Neural crest cell (in vitro differentiated cells): ENCODE measurements at regions not wholly inside any gene's neighbourhood (a gene's known extent, or its start where the extent isn't known, plus 50 kb on each side); places are given as distances from the start of the nearest gene placed in this dataset.
"Not testable (repeated sequence)": the region's sequence is repeated elsewhere in the genome, so short reads cannot be mapped to it uniquely, and the experiment has no call there.

Source experiments
- DNase-seq: peaks from one replicate; pipeline ENCODE4 v3.0.0; 2021; ENCODE audit warnings: low read depth, mixed read lengths, low spot score
- H3K27ac Mint-ChIP-seq: one replicate; pipeline ENCODE4 v1.8.0; 2021; ENCODE audit warnings: mild to moderate bottlenecking, mixed read lengths; ENCODE audit not compliant: unreplicated experiment
- H3K27me3 Mint-ChIP-seq: 2 replicates; pipeline ENCODE4 v1.8.0; 2021; ENCODE audit warnings: low read depth, mild to moderate bottlenecking, mixed read lengths
- H3K36me3 Mint-ChIP-seq: 2 replicates; pipeline ENCODE4 v1.8.0; 2021; ENCODE audit warnings: low read depth, mild to moderate bottlenecking, mixed read lengths
- H3K4me1 Mint-ChIP-seq: 2 replicates; pipeline ENCODE4 v1.8.0; 2021; ENCODE audit warnings: mixed read lengths
- H3K4me3 Mint-ChIP-seq: one replicate; pipeline ENCODE4 v1.8.0; 2021; ENCODE audit warnings: mild to moderate bottlenecking, mixed read lengths
- H3K9me3 Mint-ChIP-seq: 2 replicates; pipeline ENCODE4 v1.8.0; 2021; ENCODE audit warnings: mixed read lengths
- TF ChIP-seq, protein P1 (sequence below): fragments of 200-600 bp; sonication (generic); conservative IDR thresholded peaks from 2 replicates; pipeline ENCODE4 v1.5.0; 2021; ENCODE audit warnings: antibody characterized with exemption, mild to moderate bottlenecking

DNA sequence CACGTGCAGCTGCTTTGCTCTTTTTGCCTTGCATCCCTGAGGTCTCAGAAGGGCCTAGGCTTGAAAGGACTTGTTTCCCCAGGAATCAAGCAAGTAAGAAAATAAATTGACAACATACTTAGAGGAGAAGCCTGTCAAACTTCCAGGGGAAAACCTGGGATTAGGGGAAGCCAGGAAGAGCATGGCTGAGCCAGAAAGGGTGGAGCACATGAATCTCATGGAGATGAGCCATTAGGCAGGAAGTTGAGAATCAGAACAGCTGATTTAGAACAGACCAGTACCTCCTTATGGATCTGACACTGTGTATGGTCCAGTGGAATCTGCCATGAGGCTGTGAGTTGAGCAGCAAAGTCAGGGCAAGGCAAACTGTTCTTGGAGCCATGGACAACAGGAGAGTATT lies 511.0 kb downstream of the RPIA start:
- not testable (repeated sequence) for H3K4me1 Mint-ChIP-seq, H3K36me3 Mint-ChIP-seq, H3K4me3 Mint-ChIP-seq, H3K27ac Mint-ChIP-seq, H3K9me3 Mint-ChIP-seq, H3K27me3 Mint-ChIP-seq, DNase-seq

DNA sequence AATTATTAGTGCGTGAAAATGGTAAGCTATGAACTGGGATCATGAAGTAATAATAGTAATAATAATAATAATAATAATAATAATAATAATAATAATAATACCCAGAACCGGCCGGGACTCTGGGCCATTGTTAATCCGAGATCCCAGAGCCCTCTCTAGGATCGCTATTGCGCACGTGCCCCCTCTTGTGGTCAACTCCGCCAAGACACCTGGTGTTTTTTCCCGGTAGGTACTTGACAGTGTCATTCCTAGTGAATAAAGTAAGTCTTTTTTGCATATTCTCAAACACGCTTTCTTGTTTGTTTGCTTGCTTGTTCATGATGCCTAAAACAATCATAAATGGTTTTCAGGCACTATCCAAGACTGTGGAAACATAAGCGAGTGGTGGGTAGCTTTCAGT lies 513.7 kb downstream of the RPIA start:
- TF ChIP-seq, protein P1, sequence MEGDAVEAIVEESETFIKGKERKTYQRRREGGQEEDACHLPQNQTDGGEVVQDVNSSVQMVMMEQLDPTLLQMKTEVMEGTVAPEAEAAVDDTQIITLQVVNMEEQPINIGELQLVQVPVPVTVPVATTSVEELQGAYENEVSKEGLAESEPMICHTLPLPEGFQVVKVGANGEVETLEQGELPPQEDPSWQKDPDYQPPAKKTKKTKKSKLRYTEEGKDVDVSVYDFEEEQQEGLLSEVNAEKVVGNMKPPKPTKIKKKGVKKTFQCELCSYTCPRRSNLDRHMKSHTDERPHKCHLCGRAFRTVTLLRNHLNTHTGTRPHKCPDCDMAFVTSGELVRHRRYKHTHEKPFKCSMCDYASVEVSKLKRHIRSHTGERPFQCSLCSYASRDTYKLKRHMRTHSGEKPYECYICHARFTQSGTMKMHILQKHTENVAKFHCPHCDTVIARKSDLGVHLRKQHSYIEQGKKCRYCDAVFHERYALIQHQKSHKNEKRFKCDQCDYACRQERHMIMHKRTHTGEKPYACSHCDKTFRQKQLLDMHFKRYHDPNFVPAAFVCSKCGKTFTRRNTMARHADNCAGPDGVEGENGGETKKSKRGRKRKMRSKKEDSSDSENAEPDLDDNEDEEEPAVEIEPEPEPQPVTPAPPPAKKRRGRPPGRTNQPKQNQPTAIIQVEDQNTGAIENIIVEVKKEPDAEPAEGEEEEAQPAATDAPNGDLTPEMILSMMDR, result peak; percentile 19
- not testable (repeated sequence) for H3K36me3 Mint-ChIP-seq, H3K4me1 Mint-ChIP-seq, H3K27me3 Mint-ChIP-seq, H3K4me3 Mint-ChIP-seq, H3K27ac Mint-ChIP-seq, H3K9me3 Mint-ChIP-seq, DNase-seq

DNA sequence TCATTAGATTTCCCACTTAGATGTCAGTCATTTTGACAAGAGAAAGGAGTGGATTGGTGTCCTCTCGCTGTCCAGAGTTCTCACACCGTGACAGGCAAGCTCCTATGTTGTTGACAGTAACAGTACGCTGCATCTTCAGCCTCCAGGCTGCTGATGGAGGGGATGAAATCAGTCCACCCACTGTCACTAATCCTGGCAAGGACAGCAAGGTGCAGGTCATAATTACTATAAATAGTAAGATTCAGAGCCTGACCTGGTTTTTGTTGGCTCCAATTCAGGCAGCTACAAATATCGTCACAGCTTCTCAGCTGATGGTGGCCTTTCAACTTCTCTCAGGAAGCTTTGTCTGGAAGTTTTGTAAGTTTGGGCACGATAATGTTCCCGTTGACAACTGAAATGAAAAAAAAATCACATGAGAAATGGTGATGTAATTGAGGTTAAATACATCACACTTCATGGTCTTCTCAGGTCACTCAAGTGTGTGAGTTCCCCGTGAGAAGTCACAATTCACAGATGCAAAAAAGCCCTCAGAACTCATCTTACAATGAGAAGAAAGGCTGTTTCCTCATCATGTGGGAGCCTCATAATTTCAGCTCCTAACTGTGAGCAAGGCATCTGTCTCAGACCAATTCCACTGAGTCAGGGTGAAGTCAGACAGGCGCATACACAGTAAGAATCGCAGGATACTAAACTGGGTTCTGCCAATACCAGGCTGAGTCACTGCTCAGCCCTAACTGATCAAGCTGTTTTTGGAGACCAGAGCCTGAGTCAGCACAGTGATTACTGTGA lies 516.9 kb downstream of the RPIA start:
- DNase-seq, H3K4me3 Mint-ChIP-seq, H3K4me1 Mint-ChIP-seq, H3K36me3 Mint-ChIP-seq, H3K27ac Mint-ChIP-seq, H3K27me3 Mint-ChIP-seq, H3K9me3 Mint-ChIP-seq: not testable (repeated sequence)

DNA sequence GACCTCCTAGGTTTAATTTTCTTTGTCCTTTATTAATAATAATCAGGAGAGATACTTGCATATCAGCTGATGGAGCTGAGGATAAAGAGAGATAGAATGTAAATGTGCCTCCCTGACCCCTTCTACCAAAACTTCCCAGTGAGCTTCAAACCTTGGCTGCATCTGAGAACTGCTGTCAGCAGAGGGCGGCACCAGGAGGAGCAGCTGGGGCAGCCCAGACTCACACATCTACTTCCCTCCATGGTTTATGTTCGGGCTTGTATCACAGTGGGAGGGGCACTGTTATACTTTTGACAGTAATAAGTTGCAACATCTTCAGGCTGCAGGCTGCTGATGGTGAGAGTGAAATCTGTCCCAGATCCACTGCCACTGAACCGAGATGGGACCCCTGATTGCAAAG lies 521.7 kb downstream of the RPIA start:
- H3K4me1 Mint-ChIP-seq, H3K27ac Mint-ChIP-seq, H3K27me3 Mint-ChIP-seq, H3K36me3 Mint-ChIP-seq, H3K9me3 Mint-ChIP-seq, DNase-seq, H3K4me3 Mint-ChIP-seq: not testable (repeated sequence)

DNA sequence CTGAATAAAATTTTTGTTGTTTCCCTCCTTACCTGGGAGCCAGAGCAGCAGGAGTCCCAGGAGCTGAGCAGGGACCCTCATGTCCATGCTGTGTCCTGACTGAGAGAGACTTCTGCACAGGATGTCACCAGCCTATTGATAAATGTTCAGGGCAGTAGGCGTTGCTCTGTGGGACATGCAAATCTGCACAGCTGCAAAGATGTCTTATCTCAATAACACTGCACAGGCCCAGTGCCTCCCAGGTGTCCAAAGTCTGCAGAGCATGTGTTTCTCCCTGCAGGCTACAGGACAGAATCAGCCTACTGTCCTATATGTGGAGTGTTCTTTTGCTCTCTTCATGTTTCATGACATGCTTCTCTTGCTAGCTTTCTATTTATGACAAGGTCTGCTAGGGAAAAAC lies 522.3 kb downstream of the RPIA start:
- not testable (repeated sequence) for H3K36me3 Mint-ChIP-seq, H3K27ac Mint-ChIP-seq, DNase-seq, H3K4me3 Mint-ChIP-seq, H3K4me1 Mint-ChIP-seq, H3K9me3 Mint-ChIP-seq, H3K27me3 Mint-ChIP-seq

DNA sequence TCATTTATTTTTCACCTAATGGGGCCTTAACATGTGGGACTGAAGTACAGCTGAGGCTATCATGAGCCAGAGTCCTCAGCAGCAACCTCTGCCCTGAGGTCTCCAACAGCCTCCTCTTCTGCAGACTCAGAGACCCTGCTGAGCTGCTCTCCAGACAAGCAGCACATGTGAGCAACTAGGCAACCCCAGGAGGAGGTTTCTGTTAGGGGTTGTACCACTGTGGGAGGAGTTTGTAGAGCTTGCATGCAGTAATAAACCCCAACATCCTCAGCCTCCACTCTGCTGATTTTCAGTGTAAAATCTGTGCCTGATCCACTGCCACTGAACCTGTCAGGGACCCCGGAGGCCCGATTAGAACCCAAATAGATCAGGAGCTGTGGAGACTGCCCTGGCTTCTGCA lies 530.0 kb downstream of the RPIA start:
- not testable (repeated sequence) for H3K27me3 Mint-ChIP-seq, H3K9me3 Mint-ChIP-seq, H3K27ac Mint-ChIP-seq, DNase-seq, H3K4me3 Mint-ChIP-seq, H3K4me1 Mint-ChIP-seq, H3K36me3 Mint-ChIP-seq

DNA sequence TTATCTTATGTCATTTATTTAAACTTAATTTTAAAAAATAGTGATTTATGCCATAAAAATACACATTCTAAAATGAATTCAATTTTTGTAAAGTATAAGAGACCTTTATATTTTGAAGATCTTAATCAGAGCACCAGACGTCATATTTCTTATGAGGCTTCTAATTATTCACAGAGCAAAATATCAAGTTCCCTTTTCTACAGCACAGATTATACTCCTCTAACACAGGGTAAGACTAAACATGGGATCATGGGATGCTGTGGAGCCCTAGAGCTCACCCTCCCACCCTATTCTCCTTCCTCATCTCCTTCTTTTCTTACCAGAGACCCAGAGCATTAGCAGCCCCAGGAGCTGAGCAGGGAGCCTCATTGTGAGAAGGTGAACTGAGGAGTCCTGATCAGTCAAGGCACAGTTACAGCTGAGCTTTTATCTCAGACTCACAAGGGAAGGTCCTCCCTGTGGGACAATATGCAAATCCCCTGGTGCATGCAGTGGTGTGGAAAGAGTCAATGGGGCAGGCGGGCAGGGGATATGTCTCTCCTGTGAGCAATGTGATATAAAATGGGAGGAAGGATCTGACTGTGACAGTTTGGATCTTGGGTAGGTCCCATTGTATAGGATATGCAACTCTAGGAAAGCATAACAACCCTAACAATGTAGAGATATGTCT lies 530.7 kb downstream of the RPIA start:
- H3K36me3 Mint-ChIP-seq, H3K27me3 Mint-ChIP-seq, H3K4me1 Mint-ChIP-seq, H3K9me3 Mint-ChIP-seq, H3K27ac Mint-ChIP-seq, DNase-seq, H3K4me3 Mint-ChIP-seq: not testable (repeated sequence)

DNA sequence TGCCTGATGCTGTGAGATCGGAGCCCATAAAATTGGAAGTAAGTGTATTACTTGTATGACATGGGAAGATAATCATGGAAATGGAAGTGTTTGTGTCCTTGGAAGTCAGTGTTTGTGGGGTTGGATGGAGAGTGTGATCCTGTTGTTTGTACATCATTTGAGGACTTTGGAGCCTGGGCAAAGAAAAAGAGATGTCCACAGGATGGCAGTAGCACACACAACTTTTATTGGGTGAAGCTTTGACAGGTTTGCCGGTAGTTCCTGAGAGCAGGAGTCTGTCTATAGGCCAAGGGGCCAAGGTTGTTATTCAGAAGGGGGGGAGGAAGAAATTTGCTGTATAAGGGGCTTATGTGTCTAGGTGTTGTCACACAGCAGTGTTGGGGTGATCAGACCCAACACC lies 533.3 kb downstream of the RPIA start:
- not testable (repeated sequence) for H3K4me3 Mint-ChIP-seq, H3K4me1 Mint-ChIP-seq, H3K27me3 Mint-ChIP-seq, H3K27ac Mint-ChIP-seq, H3K9me3 Mint-ChIP-seq, DNase-seq, H3K36me3 Mint-ChIP-seq

DNA sequence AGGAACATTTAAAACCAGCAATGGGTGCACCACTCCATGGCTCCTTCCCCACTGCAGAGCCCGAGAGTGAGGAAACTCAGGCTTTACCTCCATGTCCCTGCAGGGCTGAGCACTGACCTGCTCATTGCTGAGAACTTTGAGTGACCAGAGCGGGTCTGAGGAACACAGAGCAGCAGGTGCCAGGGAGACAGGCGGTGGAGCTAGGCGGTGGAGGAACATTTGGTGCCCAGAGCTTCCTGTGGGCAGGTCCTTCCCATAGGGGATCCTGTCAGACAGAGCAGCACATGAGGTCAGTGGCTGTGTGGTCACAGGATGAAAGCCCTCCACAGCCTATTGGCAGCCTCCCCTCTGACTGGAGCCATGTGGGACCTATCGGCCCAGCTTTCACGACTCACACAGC lies 538.5 kb downstream of the RPIA start:
- not testable (repeated sequence) for DNase-seq, H3K27me3 Mint-ChIP-seq, H3K9me3 Mint-ChIP-seq, H3K4me3 Mint-ChIP-seq, H3K36me3 Mint-ChIP-seq, H3K27ac Mint-ChIP-seq, H3K4me1 Mint-ChIP-seq

DNA sequence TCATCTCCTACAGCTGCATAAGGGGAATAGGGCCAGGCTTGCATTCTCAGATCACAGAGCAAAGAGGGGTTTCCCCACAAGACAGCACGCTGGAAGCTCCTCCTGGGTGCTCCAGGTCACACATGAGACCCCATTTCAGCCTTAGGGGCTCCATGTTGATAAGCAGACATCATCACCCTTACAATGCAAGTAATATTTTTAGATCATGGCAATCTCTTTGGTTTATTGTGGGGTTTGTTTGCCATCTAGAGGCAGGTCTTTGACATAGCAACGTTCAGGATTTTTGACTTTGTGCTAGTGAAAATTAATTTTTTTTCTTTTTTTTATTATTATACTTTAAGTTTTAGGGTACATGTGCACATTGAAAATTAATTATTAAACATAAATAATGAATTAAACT lies 539.8 kb downstream of the RPIA start:
- not testable (repeated sequence) for H3K4me3 Mint-ChIP-seq, H3K4me1 Mint-ChIP-seq, H3K27ac Mint-ChIP-seq

DNA sequence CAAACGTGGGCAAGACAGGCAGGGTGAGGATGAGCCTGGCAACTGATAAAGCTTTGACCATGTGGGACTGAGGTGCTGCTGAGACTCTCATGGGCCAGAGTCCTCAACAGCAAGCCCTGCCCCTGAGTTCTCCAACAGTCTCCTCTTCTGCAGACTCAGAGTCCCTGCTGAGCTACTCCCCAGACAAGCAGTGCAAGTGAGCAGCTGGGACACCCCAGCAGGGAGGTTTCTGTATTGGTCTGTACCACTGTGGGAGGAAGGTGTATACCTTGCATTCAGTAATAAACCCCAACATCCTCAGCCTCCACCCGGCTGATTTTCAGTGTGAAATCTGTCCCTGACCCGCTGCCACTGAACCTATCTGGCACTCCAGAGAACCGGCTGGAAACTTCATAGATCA lies 542.5 kb downstream of the RPIA start:
- not testable (repeated sequence) for H3K36me3 Mint-ChIP-seq, H3K27ac Mint-ChIP-seq, H3K27me3 Mint-ChIP-seq, H3K4me3 Mint-ChIP-seq, DNase-seq, H3K4me1 Mint-ChIP-seq, H3K9me3 Mint-ChIP-seq

More for the DNA sequence above, 539.8 kb downstream of the RPIA start:
- H3K36me3 Mint-ChIP-seq, H3K27me3 Mint-ChIP-seq, H3K9me3 Mint-ChIP-seq, DNase-seq: not testable (repeated sequence)

DNA sequence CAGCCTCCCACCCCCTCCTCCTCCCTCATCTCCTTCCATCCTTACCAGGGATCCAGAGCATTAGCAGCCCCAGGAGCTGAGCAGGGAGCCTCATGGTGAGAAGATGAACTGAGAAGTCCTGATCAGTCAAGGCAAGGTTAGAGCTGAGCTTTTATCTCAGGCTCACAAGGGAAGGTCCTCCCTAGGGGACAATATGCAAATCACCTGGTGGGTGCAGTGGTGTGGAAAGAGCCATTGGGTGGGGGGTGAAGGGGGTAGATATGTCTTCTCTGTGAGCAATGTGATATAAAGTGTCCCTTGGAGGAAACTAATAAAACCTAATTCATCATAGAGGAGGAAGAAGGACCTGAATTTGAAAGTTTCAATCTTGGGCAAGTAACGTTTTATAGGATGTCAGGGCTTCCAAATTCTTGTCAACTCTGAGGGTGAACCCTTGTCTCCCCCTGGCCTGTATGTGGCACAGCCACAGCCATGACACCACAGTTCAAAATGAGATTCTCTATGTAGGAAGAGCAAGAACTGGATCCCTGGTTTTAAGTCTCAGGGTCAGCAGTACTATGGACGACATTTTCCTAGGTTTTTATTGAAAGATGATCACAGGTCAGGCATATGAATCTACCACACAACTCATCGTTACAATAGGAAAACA lies 543.5 kb downstream of the RPIA start:
- H3K27ac Mint-ChIP-seq, result not testable (repeated sequence)

More for the DNA sequence above, 543.5 kb downstream of the RPIA start:
- not testable (repeated sequence) for H3K36me3 Mint-ChIP-seq, DNase-seq, H3K27me3 Mint-ChIP-seq, H3K4me1 Mint-ChIP-seq, H3K9me3 Mint-ChIP-seq, H3K4me3 Mint-ChIP-seq
